ENCODE measurements at regions not wholly inside any gene's neighbourhood (a gene's known extent, or its start where the extent isn't known, plus 50 kb on each side); places are given as distances from the start of the nearest gene placed in this dataset.

GRCh38 chr3:34200576-34200975, 402.1 kb downstream of the PDCD6IP start (continued):
- no peak for TF ChIP-seq NKRF (conservative IDR thresholded peaks at IDR 0.05)
- TF ChIP-seq POU2F2 (IDR thresholded peaks at IDR 0.05; ENCODE audit: borderline replicate concordance, low read depth, low read length): 0 out of 3 replicates have a peak, but pooled peaks have one; percentile 17
- TF ChIP-seq CEBPZ (IDR thresholded peaks at IDR 0.05; ENCODE audit: low read depth, low read length): no peak
- TF ChIP-seq IRF3 (IDR thresholded peaks at IDR 0.05): no peak
- 0 out of 2 replicates have a peak, but pooled peaks have one; percentile 26 for TF ChIP-seq MTA2 (IDR thresholded peaks at IDR 0.05; ENCODE audit: low read depth)
- TF ChIP-seq SIN3A (IDR thresholded peaks at IDR 0.05; ENCODE audit: low read depth, low read length): no peak

- Histone ChIP-seq H3K36me3 (ENCODE audit: control insufficient read depth in 2 of 2, insufficient read depth in 2 of 2, low read length in 1 of 2) (no peaks in the 10 kb centered on the region), H3K9me3 (replicated peaks; ENCODE audit: control insufficient read depth, insufficient read depth, low read length) (no peaks in the 10 kb centered on the region), H2AFZ (ENCODE audit: control insufficient read depth, low read depth, low read length) (no peak overlapping the region), H3K79me2 (ENCODE audit: control insufficient read depth, insufficient read depth, low read length) (no peaks in the 10 kb centered on the region), H3K27me3 (replicated peaks in 1 of 2; ENCODE audit: control insufficient read depth in 2 of 2, insufficient read depth in 2 of 2, low read length in 1 of 2) (no peaks in the 10 kb centered on the region), H4K20me1 (ENCODE audit: control insufficient read depth, insufficient read depth) (no peaks in the 10 kb centered on the region), H3K4me3 (no peak overlapping the region), H3K9ac (ENCODE audit: control insufficient read depth, insufficient read depth, low read length) (no peak overlapping the region), H3K4me2 (ENCODE audit: control insufficient read depth, insufficient read depth) (no peak overlapping the region), H3K27ac (ENCODE audit: control insufficient read depth, insufficient read depth) (no peak overlapping the region), H3K4me1 (ENCODE audit: control insufficient read depth, insufficient read depth, low read length) (peaks cover 22% of the 10 kb centered on the region)
- ChIA-PET SMC1A (ENCODE audit: uncharacterized antibody, unreplicated experiment) (interaction anchor here (1.3 kb wide), 1 partner anchor 8 kb away, joined by 3 read pairs; no protein-coding TSS in a partner anchor), RAD21 (ENCODE audit: unreplicated experiment) (no interaction called here), POLR2A (no interaction called here), CTCF (no interaction called here)
- no peak for FAIRE-seq
- no TSS peak for BruUV-seq (replicated peaks)
- TF ChIP-seq YBX1 (IDR thresholded peaks at IDR 0.05): no peak
- TF ChIP-seq ZBTB11 (CRISPR knock-in tag; IDR thresholded peaks at IDR 0.05): no peak
- TF ChIP-seq CBX3 (IDR thresholded peaks at IDR 0.05; ENCODE audit: borderline replicate concordance, low read depth): no peak
- no peak for TF ChIP-seq IKZF1 (conservative IDR thresholded peaks at IDR 0.05)
- TF ChIP-seq RCOR1 (conservative IDR thresholded peaks at IDR 0.05; ENCODE audit: low read depth, low read length): no peak
- TF ChIP-seq IRF3 (IDR thresholded peaks at IDR 0.05): no peak
- intact Hi-C loops (cut with micrococcal nuclease; ENCODE audit: unreplicated experiment): no loop called here
- no peak for DNase-seq (ENCODE audit: low read depth, low spot score)
- in situ Hi-C loops (cut with MboI): no loop called here
- ATAC-seq: no peak
- 98% methylated on average over 3 of the region's 3 CpGs for WGBS (ENCODE audit: insufficient coverage, insufficient replicate concordance, low lambda C conversion rate, missing lambda C conversion rate)
These were observed 404.5 kb downstream of the PDCD6IP start for GRCh38 chr3:34202975-34203374.
